Left ventricle myocardium superior (tissue), 1 donor: ENCODE measurements at regions not wholly inside any gene's neighbourhood (a gene's known extent, or its start where the extent isn't known, plus 50 kb on each side); places are given as distances from the start of the nearest gene placed in this dataset.

Experiments used
- ATAC-seq: fragments of 200-7000 bp; cut with Tn5 transposase; one replicate; pipeline ENCODE4 v1.9.1; 2020; ENCODE audit warnings: mild to moderate bottlenecking, moderate library complexity
- DNase-seq: peaks from one replicate; pipeline ENCODE4 v3.0.0-alpha.2; 2020
- intact Hi-C: fragments of 100-400 bp; cut with micrococcal nuclease; formaldehyde crosslinking; loops from one replicate; pipeline ENCODE4 v1.11.0; 2022
- donor health status: DM: no; HTN: yes; CAD: no; lungs with severe emphysema.

- ATAC-seq: peak; percentile 52
- intact Hi-C loops: no loop called here
- no peak for DNase-seq
Measured at GRCh38 chr18:54030434-54030833, 194.0 kb downstream of the MBD2 start.

DNA sequence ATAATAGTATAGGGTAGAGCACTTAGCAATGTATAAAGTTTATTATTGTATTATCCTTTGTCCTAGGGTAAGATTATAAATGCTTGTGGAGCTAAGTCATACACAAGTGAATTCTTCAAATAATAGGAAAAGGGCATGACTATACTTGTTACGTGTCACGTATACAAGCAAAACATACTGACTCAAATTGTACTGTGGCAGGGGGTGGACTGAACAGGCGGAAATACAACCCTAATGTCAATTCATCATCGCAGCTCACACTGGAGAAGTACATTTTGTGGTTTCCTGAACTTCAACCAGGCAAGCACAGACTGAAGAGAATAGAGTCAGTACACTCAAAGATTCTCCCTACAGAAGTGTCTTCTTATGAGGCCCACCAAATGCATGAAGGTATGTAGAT is 201.0 kb downstream of the MBD2 start:
- DNase-seq: no peak
- intact Hi-C loops: no loop called here
- ATAC-seq: no peak

DNA sequence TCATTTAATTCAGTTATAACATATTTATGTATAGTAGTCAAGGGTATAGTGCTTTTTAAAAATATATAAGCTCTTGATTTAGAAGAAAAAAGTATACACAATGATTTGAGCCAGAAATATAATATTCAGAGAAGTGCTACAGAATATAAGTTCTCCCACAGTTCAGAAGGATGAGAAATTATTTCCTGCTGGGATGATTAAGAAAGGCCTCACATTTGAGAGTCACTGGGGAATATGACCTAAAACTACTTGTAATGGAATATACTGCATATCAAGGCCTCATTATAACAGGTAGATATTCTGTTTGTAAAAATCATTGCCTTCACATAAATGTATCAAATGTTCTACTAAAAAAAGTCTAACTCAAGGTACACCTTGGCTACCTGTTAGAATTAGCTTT is 203.5 kb downstream of the MBD2 start:
- DNase-seq (no peak), ATAC-seq (no peak)
- intact Hi-C loops: no loop called here

DNA sequence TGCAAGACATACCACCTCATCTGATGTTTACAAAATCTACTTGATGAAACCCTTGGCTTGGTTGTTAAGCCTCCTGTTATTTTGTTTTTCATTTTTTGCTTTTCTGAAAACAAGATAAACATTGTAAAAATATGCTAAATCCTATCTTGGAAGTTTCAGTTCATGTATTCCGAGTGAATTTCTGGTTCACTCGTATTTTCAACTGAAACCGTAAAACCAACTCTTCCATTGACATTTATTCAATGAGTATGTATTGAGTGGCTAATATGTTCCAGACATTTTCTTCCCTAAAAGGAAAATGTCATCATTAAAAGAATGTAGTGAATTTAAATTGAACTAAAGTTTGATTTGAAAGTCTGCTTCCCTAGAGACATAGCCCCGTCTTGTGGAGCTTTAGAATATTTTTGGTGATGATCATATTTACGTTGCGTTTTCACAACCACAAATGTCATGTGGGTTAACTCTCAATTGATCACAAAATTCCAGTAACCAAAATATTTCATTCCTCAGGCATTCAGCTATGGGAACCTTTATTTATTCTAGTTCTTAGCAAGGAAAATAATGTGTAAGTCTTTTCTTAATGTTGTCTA is 204.2 kb downstream of the MBD2 start:
- intact Hi-C loops: no loop called here
- ATAC-seq (no peak), DNase-seq (no peak)

DNA sequence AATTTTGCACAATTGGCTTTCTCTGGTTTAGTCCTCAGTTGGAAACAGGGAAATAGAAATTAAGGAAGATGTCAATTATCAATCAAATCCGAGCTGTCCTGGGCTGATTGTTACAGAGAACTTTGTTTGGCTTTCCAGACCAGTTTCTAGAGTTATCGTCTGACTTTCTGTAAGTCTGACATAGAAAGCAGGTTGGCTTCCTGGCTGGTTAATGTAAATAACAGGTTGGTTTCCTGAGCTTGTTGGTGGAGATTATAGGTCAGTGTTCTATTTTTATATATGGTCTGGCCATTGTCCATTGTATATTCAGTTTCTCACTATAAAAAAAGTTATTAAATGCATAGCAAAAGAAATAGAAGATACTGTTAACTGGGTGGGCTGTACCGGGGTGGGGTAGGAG is 204.8 kb downstream of the MBD2 start:
- intact Hi-C loops: no loop called here
- DNase-seq (no peak), ATAC-seq (no peak)

GRCh38 chr18:54013452-54013851 is 211.0 kb downstream of the MBD2 start:
- intact Hi-C loops: no loop called here
- ATAC-seq (no peak), DNase-seq (no peak)

DNA sequence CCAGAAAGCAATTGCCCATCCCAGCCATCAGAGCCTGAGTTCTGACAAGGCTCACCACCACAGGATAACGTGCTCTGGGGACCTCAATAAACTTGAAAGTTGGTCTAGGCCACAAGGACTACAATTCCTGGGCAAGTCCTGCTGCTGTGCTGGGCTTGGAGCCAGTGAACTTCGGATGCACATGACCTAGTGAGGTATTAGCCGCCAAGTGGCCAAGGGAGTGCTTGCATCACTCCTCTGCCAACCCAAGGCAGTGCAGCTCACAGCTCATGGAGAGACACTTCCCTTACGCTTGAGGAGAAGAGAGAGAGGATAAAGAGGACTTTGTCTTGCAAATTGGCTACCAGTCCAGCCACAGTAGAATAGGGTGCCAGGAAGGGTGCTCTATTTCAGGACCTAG is 219.6 kb downstream of the MBD2 start:
- DNase-seq: no peak
- intact Hi-C loops: no loop called here
- no peak for ATAC-seq

- ATAC-seq: no peak
- DNase-seq: no peak
- intact Hi-C loops: no loop called here
Measured at GRCh38 chr18:54003195-54003594, 221.3 kb downstream of the MBD2 start.

- DNase-seq: no peak
- ATAC-seq: no peak
- intact Hi-C loops: no loop called here
Measured at GRCh38 chr18:53997064-53997463, 227.4 kb downstream of the MBD2 start.

DNA sequence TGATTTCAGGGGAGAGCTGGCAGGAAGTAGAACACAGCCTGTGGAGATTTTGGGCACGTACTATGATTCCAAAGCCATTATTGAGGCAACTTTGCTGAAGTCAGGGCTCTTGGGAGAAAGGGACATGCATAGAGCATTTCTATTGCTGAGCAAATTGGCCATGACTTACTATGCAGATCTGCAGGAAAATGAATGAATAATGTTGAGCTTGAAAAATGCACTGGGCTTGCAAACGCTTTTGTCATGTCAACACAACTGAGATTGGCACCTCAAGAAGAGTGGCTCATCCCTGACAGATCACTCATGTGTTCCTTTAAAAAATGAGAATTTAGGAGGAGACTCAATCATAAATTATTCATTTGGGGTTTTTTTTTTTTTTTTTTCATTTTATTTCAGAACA is 230.5 kb downstream of the MBD2 start:
- intact Hi-C loops: no loop called here
- no peak for DNase-seq
- no peak for ATAC-seq

GRCh38 chr18:53991805-53992204 is 232.7 kb downstream of the MBD2 start:
- intact Hi-C loops: no loop called here
- DNase-seq: no peak
- no peak for ATAC-seq

GRCh38 chr18:53991202-53991601 is 233.3 kb downstream of the MBD2 start:
- peak; percentile 17 for ATAC-seq
- DNase-seq: no peak
- intact Hi-C loops: no loop called here

DNA sequence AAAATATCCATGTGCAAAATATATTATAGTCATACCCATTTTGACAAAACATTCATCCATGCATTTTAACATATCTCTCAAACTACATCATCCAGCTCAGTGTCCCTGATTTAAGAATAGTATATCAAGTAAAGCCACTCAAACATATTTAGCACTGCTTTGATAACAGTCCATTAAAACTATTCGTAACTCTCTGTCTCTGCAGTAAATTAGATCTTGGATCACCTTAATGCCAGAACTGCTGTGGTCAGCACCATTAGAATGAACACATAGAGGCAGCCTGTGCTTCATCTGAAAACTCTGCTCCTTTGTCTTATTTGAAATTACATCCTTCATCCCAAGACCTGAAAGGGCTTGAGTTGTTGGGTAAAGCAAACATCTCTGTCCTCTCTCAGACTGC is 234.0 kb downstream of the MBD2 start:
- ATAC-seq: peak; percentile 50
- no peak for DNase-seq
- intact Hi-C loops: no loop called here

- ATAC-seq (no peak), DNase-seq (no peak)
- intact Hi-C loops: no loop called here
Measured at GRCh38 chr18:53984021-53984420, 240.4 kb downstream of the MBD2 start.

DNA sequence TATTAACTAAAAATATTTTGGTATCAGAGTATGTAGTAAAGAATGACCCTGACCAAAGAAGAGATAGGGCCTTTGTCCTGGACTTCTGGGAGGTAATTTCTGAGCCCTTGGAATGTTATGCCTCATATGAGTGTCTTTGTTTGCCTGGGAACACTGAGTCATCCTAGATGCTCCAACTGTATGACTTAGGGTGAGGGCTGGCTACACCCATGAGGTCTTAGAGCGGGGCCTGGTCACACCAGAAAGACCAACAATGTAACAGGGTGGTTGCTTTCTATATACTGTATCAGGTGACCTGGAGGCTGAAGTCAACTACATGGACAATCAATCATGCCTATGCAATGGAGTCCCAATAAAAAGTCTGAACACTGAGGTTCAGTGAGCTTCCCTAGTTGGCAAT is 253.1 kb downstream of the MBD2 start:
- DNase-seq: no peak
- no peak for ATAC-seq
- intact Hi-C loops: no loop called here

GRCh38 chr18:53952700-53953099 is 271.8 kb downstream of the MBD2 start:
- intact Hi-C loops: no loop called here
- ATAC-seq: no peak
- DNase-seq: no peak

DNA sequence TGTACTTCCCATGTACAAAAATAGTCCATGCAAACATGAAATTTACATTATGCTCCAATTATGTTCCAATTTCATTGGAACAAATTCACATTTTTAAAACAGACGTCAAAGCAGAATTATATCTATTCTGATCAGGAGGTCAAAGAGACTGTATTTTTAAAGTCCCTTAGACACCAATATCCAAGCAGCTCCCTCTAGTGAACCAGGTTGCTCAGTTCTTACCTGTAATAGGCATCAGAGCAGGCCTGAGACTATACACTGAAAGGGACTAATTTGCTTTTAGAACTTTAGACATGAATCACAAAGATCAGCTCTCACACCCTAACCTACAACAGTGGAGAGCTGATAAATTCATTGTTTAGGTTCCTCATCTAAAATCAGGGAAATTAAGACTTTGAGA is 273.9 kb downstream of the MBD2 start:
- no peak for DNase-seq
- intact Hi-C loops: no loop called here
- ATAC-seq: peak; percentile 39

GRCh38 chr18:53948991-53949390 is 275.5 kb downstream of the MBD2 start:
- no peak for DNase-seq
- ATAC-seq: no peak
- intact Hi-C loops: no loop called here

DNA sequence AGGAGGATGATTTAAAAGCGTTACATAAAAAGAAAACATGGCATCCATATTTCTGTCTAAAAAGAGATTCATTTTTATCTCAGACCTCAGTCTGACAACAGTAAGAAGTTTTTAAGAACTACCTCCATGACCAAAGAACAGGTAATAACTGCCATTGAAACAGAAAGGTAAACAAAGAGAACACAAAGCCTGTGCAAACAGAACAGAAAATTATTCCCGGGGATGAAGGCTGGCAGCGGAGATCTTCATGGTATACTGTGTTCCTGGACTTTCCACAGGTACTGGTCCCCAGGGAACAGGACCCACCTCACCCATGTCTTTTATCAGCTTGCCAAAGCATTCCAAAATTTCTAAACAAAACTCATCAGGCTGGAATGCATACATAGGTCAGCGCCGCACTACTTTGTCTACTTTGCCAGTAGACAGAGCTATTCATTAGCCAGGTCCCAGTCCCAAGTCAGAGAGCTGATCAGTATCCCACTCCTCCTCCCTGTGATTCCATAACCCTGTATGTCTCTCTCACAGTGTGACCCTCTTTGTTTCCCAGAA is 277.3 kb downstream of the MBD2 start:
- intact Hi-C loops: no loop called here
- DNase-seq (no peak), ATAC-seq (no peak)

- no peak for DNase-seq
- intact Hi-C loops: no loop called here
- no peak for ATAC-seq
Measured at GRCh38 chr18:53946594-53946993, 277.9 kb downstream of the MBD2 start.

- DNase-seq (no peak), ATAC-seq (no peak)
- intact Hi-C loops: no loop called here
Measured at GRCh38 chr18:53944721-53945120, 279.7 kb downstream of the MBD2 start.

GRCh38 chr18:53943326-53943860 is 281.1 kb downstream of the MBD2 start:
- DNase-seq: no peak
- no peak for ATAC-seq
- intact Hi-C loops: no loop called here
